Fibroblast of skin of left biceps (primary cell): ENCODE measurements at regions not wholly inside any gene's neighbourhood (a gene's known extent, or its start where the extent isn't known, plus 50 kb on each side); places are given as distances from the start of the nearest gene placed in this dataset.

Experiments used
- DNase-seq, 2 experiments: peaks; one replicate each; pipeline ENCODE4 v3.0.0-alpha.2; 2013; ENCODE audit warnings: low read depth in 2 of 2

GRCh38 chr3:8825153-8825825 is 55.9 kb upstream of the OXTR start:
- no peak for DNase-seq

- no peak for DNase-seq
These were observed 54.8 kb upstream of the OXTR start for GRCh38 chr3:8824238-8824637.

- DNase-seq, result peak in 1 of 2 experiments; percentile 35
These were observed 52.7 kb upstream of the OXTR start for GRCh38 chr3:8822141-8822540.
